DND-41 (cell line): ENCODE measurements at regions not wholly inside any gene's neighbourhood (a gene's known extent, or its start where the extent isn't known, plus 50 kb on each side); places are given as distances from the start of the nearest gene placed in this dataset.

Experiments
- CTCF ChIP-seq: IDR thresholded peaks from 2 replicates; pipeline ENCODE4 v1.5.1; 2012; ENCODE audit warnings: borderline replicate concordance, low read length, moderate library complexity, mild to moderate bottlenecking; ENCODE audit not compliant: poor library complexity, severe bottlenecking; ENCODE audit errors: extremely low read depth
- EZH2 ChIP-seq: IDR thresholded peaks from 3 replicates; pipeline ENCODE4 v1.6.1; 2012; ENCODE audit warnings: borderline replicate concordance, low read depth, mild to moderate bottlenecking, moderate library complexity, low read length, inconsistent platforms; ENCODE audit not compliant: severe bottlenecking

DNA sequence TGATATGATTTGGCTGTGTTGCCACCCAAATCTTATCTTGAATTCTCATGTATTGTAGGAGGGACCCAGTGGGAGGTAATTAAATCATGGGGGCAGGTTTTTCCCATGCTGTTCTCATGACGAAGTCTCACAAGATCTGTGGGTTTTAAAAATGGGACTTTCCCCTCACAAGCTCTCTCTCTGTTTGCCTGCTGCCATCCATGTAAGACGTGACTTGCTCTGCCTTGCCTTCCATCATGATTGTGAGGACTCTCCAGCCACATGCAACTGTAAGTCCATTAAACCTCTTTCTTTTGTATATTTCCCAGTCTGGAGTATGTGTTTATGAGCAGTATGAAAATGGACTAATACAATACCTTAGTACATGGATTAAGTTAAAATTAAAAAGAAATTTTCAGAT lies 1094.7 kb upstream of the SLC39A10 start:
- TF ChIP-seq CTCF (no peak), EZH2 (no peak)
